ENCODE measurements at regions not wholly inside any gene's neighbourhood (a gene's known extent, or its start where the extent isn't known, plus 50 kb on each side); places are given as distances from the start of the nearest gene placed in this dataset.

DNA sequence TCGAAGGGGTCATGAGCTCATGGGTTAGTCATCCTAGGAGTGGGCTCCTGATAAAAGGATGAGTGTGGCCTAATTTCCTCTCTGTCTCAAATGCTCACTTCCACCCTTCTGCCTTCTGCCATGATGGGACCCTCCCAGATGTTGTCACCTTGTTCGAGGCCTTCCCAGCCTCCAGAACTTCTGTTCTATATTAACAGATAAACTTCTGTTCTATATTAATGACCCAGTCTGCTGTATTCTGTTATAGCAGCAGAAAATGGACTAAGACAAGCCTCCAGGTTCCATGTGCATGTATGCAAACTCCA lies 583.2 kb downstream of the GLRX3 start:
- TF ChIP-seq, protein P1, sequence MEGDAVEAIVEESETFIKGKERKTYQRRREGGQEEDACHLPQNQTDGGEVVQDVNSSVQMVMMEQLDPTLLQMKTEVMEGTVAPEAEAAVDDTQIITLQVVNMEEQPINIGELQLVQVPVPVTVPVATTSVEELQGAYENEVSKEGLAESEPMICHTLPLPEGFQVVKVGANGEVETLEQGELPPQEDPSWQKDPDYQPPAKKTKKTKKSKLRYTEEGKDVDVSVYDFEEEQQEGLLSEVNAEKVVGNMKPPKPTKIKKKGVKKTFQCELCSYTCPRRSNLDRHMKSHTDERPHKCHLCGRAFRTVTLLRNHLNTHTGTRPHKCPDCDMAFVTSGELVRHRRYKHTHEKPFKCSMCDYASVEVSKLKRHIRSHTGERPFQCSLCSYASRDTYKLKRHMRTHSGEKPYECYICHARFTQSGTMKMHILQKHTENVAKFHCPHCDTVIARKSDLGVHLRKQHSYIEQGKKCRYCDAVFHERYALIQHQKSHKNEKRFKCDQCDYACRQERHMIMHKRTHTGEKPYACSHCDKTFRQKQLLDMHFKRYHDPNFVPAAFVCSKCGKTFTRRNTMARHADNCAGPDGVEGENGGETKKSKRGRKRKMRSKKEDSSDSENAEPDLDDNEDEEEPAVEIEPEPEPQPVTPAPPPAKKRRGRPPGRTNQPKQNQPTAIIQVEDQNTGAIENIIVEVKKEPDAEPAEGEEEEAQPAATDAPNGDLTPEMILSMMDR (IDR thresholded peaks at IDR 0.05; ENCODE audit: low read depth, low read length): no peak
- no peak for TF ChIP-seq EZH2phosphoT487 (IDR thresholded peaks at IDR 0.05; ENCODE audit: low read depth)

Measured in OCI-LY3 (cell line).